CD4-positive, CD25-positive, alpha-beta regulatory T cell (primary cell): ENCODE measurements at regions not wholly inside any gene's neighbourhood (a gene's known extent, or its start where the extent isn't known, plus 50 kb on each side); places are given as distances from the start of the nearest gene placed in this dataset.
A peak's percentile ranks its signal among the peaks of the same experiment; 100 is the strongest.

Experiments used
- ATAC-seq, 2 donors: fragments of 150-1000 bp; cut with Tn5 transposase; one replicate each; pipeline ENCODE4 v1.10.0; 2021; ENCODE audit warnings: low read depth in 2 of 2, moderate number of reproducible peaks in 2 of 2, moderate library complexity in 1 of 2
- DNase-seq, 3 donors: peaks; one replicate each; pipeline versions ENCODE4 v3.0.0 to v3.0.0-alpha.2; 2012 to 2022; ENCODE audit warnings: mixed read lengths in 1 of 3
- H3K27ac ChIP-seq: one replicate; pipeline ENCODE4 v1.7.0; 2013; ENCODE audit warnings: mild to moderate bottlenecking, low read length; ENCODE audit not compliant: insufficient read depth, poor library complexity, severe bottlenecking
- H3K27me3 ChIP-seq: one replicate; pipeline ENCODE4 v1.7.0; 2013; ENCODE audit warnings: low read length; ENCODE audit not compliant: control insufficient read depth, insufficient read depth
- H3K36me3 ChIP-seq: one replicate; pipeline ENCODE4 v1.7.0; 2013; ENCODE audit warnings: mild to moderate bottlenecking, low read length, moderate library complexity; ENCODE audit not compliant: control insufficient read depth, insufficient read depth
- H3K4me1 ChIP-seq: 2 replicates; pipeline ENCODE4 v1.7.0; 2013; ENCODE audit warnings: mild to moderate bottlenecking, low read length; ENCODE audit not compliant: insufficient read depth, control insufficient read depth, poor library complexity, severe bottlenecking
- H3K4me3 ChIP-seq: one replicate; pipeline ENCODE4 v1.7.0; 2013; ENCODE audit warnings: low read depth, mild to moderate bottlenecking, low read length, moderate library complexity
- H3K9me3 ChIP-seq, 2 experiments: 1 replicate in 1 of 2; 2 replicates in 1 of 2; pipeline ENCODE4 v1.7.0; 2013; ENCODE audit warnings: low read length in 2 of 2, mild to moderate bottlenecking in 1 of 2, moderate library complexity in 1 of 2; ENCODE audit not compliant: control insufficient read depth in 2 of 2
- H3K27ac Mint-ChIP-seq, 3 donors: one replicate each; pipeline ENCODE4 v1.8.0; 2020 to 2022; ENCODE audit warnings: mild to moderate bottlenecking in 3 of 3, mixed read lengths in 3 of 3, moderate library complexity in 2 of 3
- H3K27me3 Mint-ChIP-seq: one replicate; pipeline ENCODE4 v1.8.0; 2022; ENCODE audit warnings: mild to moderate bottlenecking, mixed read lengths
- H3K36me3 Mint-ChIP-seq: one replicate; pipeline ENCODE4 v1.8.0; 2020; ENCODE audit warnings: mixed read lengths
- H3K4me1 Mint-ChIP-seq, 4 donors: one replicate each; pipeline ENCODE4 v1.8.0; 2020 to 2022; ENCODE audit warnings: mixed read lengths in 4 of 4, mild to moderate bottlenecking in 1 of 4
- H3K4me3 Mint-ChIP-seq, 4 donors: one replicate each; pipeline ENCODE4 v1.8.0; 2020 to 2022; ENCODE audit warnings: mild to moderate bottlenecking in 4 of 4, mixed read lengths in 4 of 4, moderate library complexity in 3 of 4
- H3K9me3 Mint-ChIP-seq, 7 donors: one replicate each; pipeline ENCODE4 v1.8.0; 2020 to 2022; ENCODE audit warnings: mixed read lengths in 7 of 7, mild to moderate bottlenecking in 3 of 7, moderate library complexity in 2 of 7

DNA sequence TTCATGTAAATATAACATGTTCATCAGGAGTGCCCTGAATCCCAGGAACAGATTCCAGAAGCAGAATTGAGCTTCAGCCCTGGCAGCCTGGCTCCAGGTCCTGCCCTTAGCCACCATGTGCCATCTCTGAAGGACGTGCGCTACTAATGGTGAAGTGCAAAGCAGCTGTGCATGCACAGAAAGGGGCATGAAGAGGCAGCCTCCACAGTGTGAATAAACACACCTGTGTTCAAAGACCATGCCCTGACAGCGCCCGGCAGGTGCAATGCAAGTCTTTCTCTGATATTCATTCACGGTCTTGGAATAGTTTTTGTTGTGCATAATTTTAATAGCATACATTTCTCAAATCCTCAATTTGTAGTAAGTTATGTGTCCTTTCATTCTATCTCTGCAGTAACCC, 250.4 kb upstream of the TCERG1L start:
- H3K4me1 Mint-ChIP-seq = no peaks in the 10 kb centered on the region

DNA sequence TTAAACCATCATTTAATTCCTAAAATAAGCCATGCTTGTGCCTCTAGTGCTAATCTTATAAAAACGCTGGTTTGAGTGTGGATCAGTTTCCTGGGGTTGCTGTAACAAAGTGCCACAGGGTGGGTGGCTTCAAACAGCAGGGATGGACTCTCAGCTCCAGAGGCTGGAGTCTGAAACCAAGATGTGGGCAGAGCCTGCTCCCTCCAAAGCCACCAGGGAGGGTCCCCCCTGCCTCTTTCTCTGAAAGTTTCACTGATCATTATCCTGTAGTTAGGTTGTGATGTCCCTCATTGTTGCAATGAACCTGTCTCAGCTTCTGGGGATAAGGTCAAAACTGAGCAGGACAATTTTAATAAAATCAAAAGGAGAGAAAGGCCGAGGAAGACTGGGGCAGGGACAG, 251.9 kb upstream of the TCERG1L start:
- no peak for DNase-seq
- Histone ChIP-seq H3K27me3 (no peaks in the 10 kb centered on the region), H3K4me1 (no peaks in the 10 kb centered on the region), H3K9me3 (peaks cover 0 to 11% of the 10 kb centered on the region in 2 experiments), H3K4me3 (no peak overlapping the region), H3K36me3 (no peaks in the 10 kb centered on the region), H3K27ac (no peak overlapping the region)
- Mint-ChIP-seq H3K36me3 (no peaks in the 10 kb centered on the region), H3K4me3 (no peak overlapping the region), H3K27me3 (no peaks in the 10 kb centered on the region), H3K27ac (no peak overlapping the region), H3K9me3 (peaks cover 0 to 10% (median 5%) of the 10 kb centered on the region in 7 donors), H3K4me1 (no peaks in the 10 kb centered on the region)
- ATAC-seq = no peak

More for the DNA sequence above, 250.4 kb upstream of the TCERG1L start:
- Histone ChIP-seq H3K9me3 (peaks cover 0 to 11% of the 10 kb centered on the region in 2 experiments), H3K4me1 (no peaks in the 10 kb centered on the region), H3K27me3 (no peaks in the 10 kb centered on the region), H3K36me3 (no peaks in the 10 kb centered on the region), H3K27ac (no peak overlapping the region), H3K4me3 (no peak overlapping the region)
- H3K27ac Mint-ChIP-seq = no peak overlapping the region
- no peaks in the 10 kb centered on the region for H3K36me3 Mint-ChIP-seq
- peaks cover 0 to 9% (median 5%) of the 10 kb centered on the region in 7 donors for H3K9me3 Mint-ChIP-seq
- H3K27me3 Mint-ChIP-seq = no peaks in the 10 kb centered on the region
- ATAC-seq (no peak), DNase-seq (no peak)
- H3K4me3 Mint-ChIP-seq = no peak overlapping the region

DNA sequence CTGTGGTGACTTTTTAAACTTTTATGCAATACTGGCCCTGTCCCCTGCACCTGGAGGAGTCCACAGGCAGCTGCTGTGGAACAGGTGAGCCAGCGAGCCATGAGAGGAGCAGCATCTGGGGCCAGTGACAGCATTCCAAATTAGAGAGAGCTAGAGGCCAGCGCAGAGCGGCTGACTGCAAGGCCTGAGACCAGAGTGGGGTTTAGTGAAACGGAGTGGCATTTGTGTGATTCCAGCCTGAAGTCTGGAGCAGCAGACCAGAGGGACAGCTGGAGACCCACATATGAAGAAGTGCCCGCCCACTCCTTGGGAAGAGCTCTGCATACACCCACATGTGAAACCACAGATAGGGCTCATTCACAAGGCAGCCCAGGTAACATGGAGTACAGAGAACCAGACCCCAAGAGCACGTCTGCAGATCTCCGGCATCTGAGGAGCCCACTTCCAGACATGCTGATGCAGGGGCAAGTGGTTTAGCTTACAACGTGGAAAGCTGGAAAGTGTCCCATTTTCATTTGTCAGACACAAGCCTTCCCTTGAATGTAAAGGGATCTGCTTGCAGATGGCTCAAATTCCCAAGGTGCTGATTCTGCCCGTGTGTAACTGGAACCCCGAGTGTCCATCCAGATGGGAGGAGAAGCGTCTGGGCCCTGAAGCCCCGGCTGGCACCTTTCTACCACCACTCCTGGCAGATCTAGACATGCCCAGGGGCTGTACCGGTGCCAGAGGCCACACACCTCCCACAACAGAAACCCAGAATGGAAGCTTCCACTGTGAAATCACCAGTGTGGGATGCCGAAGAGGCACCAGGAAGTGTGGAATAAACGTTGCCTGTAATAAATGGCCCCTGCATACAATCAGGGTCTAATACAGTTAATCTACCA, 256.0 kb upstream of the TCERG1L start:
- Mint-ChIP-seq H3K27ac (no peak overlapping the region), H3K4me1 (no peaks in the 10 kb centered on the region), H3K4me3 (no peak overlapping the region), H3K27me3 (no peaks in the 10 kb centered on the region), H3K9me3 (peaks cover 0 to 10% (median 5%) of the 10 kb centered on the region in 7 donors), H3K36me3 (no peaks in the 10 kb centered on the region)
- no peaks in the 10 kb centered on the region for H3K27me3 ChIP-seq
- ATAC-seq (no peak), DNase-seq (no peak)
- H3K4me1 ChIP-seq = no peaks in the 10 kb centered on the region
- H3K4me3 ChIP-seq = no peak overlapping the region
- H3K36me3 ChIP-seq = no peaks in the 10 kb centered on the region
- H3K9me3 ChIP-seq = peaks cover 0 to 11% of the 10 kb centered on the region in 2 experiments
- H3K27ac ChIP-seq = no peak overlapping the region

DNA sequence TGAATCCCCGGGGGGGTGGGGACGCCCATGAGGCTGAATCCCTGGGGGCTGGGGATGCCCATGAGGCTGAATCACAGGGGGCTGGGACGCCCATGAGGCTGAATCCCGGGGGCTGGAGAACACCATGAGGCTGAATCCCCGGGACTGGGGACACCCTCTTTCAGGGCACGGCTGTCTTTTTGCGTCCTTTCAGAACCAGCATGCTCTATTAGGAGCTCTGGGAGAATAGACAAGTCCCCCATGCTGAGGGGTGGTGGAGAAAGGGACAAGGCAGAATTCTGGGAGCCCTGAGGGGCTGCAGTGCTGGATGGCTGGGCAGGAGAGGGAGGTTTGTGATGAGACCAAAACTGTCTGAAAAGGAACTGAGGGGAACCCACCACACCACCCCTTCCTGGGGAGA, 257.3 kb upstream of the TCERG1L start:
- H3K27ac Mint-ChIP-seq = no peak overlapping the region
- ATAC-seq = no peak
- no peak for DNase-seq
- no peaks in the 10 kb centered on the region for H3K27me3 Mint-ChIP-seq
- no peak overlapping the region for H3K4me3 Mint-ChIP-seq
- Histone ChIP-seq H3K27ac (no peak overlapping the region), H3K4me3 (no peak overlapping the region), H3K27me3 (no peaks in the 10 kb centered on the region), H3K4me1 (no peaks in the 10 kb centered on the region), H3K36me3 (no peaks in the 10 kb centered on the region), H3K9me3 (peaks cover 0 to 10% of the 10 kb centered on the region in 2 experiments)
- H3K4me1 Mint-ChIP-seq = no peaks in the 10 kb centered on the region
- no peaks in the 10 kb centered on the region for H3K36me3 Mint-ChIP-seq
- H3K9me3 Mint-ChIP-seq = peaks cover 0 to 10% (median 5%) of the 10 kb centered on the region in 7 donors

DNA sequence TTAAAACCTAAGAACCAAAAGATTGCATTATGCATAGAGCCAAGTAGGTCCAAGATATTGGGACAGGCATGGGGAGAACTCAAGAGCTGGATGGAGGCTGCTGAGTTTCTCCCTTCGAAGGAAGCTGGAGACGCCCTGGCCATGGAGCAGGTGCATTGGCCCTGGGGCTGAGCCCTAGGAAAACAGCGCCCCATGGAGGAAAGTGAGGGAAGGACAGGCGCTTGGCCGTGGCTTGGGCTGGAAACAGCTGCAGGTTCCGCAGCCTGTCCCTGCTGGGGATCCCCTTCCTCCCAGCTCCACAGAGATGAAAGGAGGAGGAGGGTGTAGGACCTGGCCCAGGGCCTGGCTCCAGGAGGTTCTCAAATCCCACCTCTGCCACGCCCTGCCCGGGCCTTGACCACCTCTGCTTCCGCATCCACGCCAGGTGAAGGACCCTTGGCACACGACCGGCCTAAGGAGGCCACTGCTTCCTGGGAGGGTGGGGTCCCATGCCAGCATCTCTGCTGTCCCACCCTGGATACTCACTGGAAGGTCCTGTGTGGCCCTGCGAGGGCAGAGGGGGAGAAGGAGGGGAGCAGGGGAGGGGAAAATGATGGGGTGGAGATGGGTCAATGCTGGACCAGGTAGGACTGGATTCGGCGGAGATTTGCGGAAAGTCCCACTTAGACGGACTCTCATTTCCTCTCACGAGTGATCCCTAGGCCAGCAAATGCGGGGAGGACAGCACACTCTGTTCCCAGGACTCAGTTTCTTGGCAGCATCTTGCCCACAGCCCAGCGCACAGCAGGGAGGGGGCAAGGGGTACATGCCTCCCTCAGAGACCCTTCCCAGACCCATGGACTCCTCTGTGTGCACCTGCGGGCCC, 258.6 kb upstream of the TCERG1L start:
- no peak overlapping the region for H3K27ac Mint-ChIP-seq
- H3K4me3 Mint-ChIP-seq = no peak overlapping the region
- no peaks in the 10 kb centered on the region for H3K4me1 Mint-ChIP-seq

DNA sequence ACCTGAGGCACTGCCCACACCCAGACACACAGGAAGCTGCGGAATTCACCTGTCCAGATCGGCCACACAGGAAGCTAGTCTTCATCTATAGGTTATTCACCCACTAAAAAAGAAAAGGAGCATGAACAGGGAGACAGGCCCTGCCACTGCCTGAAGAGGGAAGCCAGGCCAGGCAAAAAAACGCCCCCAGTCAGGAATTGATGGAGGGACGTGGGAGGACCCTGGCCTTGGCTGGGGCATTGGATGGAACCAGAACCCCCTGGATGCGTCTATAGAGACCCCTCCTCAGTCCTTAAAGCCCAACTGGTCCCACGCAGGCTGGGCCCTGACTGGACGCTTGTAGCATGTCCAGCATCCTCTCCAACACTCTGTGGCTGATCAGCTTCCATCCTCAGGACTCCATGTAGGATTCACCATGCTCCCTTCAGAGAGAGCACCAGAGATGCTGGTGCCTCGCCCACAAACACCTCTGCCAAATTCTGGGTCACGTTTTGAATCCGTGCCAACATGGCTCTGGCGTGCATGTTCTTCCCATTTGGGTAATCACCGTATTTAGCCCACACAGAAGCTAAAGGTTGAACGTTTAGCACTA, 259.3 kb upstream of the TCERG1L start:
- H3K27ac ChIP-seq = no peak overlapping the region
- H3K27me3 Mint-ChIP-seq = no peaks in the 10 kb centered on the region
- ATAC-seq = peak in 1 of 2 donors; percentile 28
- no peaks in the 10 kb centered on the region for H3K36me3 ChIP-seq
- H3K36me3 Mint-ChIP-seq = no peaks in the 10 kb centered on the region
- no peaks in the 10 kb centered on the region for H3K9me3 ChIP-seq
- no peaks in the 10 kb centered on the region for H3K4me1 Mint-ChIP-seq
- H3K27me3 ChIP-seq = no peaks in the 10 kb centered on the region
- H3K4me3 ChIP-seq = no peak overlapping the region
- H3K4me1 ChIP-seq = no peaks in the 10 kb centered on the region
- H3K4me3 Mint-ChIP-seq = no peak overlapping the region
- peaks cover 0 to 4% (median 2%) of the 10 kb centered on the region in 7 donors for H3K9me3 Mint-ChIP-seq
- H3K27ac Mint-ChIP-seq = no peak overlapping the region
- DNase-seq = no peak

More for the DNA sequence above, 258.6 kb upstream of the TCERG1L start:
- H3K4me3 ChIP-seq = no peak overlapping the region
- DNase-seq (no peak), ATAC-seq (no peak)
- no peaks in the 10 kb centered on the region for H3K4me1 ChIP-seq
- H3K27me3 ChIP-seq = no peaks in the 10 kb centered on the region
- no peak overlapping the region for H3K27ac ChIP-seq
- H3K27me3 Mint-ChIP-seq = no peaks in the 10 kb centered on the region
- peaks cover 0 to 5% (median 4%) of the 10 kb centered on the region in 7 donors for H3K9me3 Mint-ChIP-seq
- H3K36me3 ChIP-seq = no peaks in the 10 kb centered on the region
- peaks cover 0 to 4% of the 10 kb centered on the region in 2 experiments for H3K9me3 ChIP-seq
- H3K36me3 Mint-ChIP-seq = no peaks in the 10 kb centered on the region

DNA sequence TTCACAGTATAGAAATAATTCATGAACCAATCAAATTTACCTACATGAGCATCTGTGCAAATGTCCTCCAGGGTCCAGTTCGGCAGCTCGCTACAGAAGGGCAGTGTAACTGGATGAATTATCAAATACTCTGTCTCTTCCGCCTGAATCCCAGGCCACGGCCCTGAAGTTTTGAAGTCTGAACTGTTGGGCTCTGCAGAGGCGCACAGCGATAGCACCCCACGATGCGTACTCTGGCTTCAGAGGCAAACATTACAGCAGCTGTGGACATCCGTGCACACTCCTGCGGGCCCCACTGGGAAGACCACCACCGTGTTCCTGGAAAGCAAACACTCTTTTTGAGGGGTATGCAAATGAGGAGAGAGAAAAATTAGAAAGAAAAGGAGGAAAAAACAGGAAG, 259.8 kb upstream of the TCERG1L start:
- no peaks in the 10 kb centered on the region for H3K9me3 ChIP-seq
- DNase-seq (no peak), ATAC-seq (no peak)
- Mint-ChIP-seq H3K27me3 (peaks cover 3% of the 10 kb centered on the region), H3K9me3 (peaks cover 0 to 4% (median 0%) of the 10 kb centered on the region in 7 donors), H3K27ac (no peak overlapping the region), H3K4me1 (no peaks in the 10 kb centered on the region), H3K36me3 (no peaks in the 10 kb centered on the region), H3K4me3 (no peak overlapping the region)
- H3K36me3 ChIP-seq = no peaks in the 10 kb centered on the region
- H3K27me3 ChIP-seq = no peaks in the 10 kb centered on the region
- no peaks in the 10 kb centered on the region for H3K4me1 ChIP-seq
- H3K27ac ChIP-seq = no peak overlapping the region
- H3K4me3 ChIP-seq = no peak overlapping the region
